ENCODE measurements at regions not wholly inside any gene's neighbourhood (a gene's known extent, or its start where the extent isn't known, plus 50 kb on each side); places are given as distances from the start of the nearest gene placed in this dataset.

DNA sequence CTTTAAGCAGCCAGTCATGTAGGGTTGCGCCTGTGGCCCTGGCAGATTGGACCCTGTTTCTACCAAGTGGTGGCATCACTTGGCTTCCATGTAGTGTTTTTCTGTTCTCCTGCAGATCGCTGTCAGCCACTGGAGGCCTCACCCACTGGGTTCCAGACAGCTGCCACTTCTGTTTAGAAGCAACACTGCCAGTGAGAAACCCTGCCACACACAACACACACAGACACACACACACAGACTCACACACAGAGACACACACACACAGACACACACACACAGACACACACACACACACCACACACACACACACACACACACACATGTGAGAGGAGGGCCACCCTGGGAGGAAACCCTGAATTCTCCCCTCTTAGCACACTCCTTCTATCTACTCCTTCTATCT, 51.8 kb downstream of the UTRN start:
- TF ChIP-seq PBX2 (CRISPR knock-in tag; IDR thresholded peaks at IDR 0.05) (no peak), RAD21 (CRISPR knock-in tag; IDR thresholded peaks at IDR 0.05) (no peak), POLR2A (IDR thresholded peaks at IDR 0.05; ENCODE audit: insufficient read depth in 1 of 2, low read depth in 2 of 2, low read length in 2 of 2) (no peak)
- TF ChIP-seq, protein P1, sequence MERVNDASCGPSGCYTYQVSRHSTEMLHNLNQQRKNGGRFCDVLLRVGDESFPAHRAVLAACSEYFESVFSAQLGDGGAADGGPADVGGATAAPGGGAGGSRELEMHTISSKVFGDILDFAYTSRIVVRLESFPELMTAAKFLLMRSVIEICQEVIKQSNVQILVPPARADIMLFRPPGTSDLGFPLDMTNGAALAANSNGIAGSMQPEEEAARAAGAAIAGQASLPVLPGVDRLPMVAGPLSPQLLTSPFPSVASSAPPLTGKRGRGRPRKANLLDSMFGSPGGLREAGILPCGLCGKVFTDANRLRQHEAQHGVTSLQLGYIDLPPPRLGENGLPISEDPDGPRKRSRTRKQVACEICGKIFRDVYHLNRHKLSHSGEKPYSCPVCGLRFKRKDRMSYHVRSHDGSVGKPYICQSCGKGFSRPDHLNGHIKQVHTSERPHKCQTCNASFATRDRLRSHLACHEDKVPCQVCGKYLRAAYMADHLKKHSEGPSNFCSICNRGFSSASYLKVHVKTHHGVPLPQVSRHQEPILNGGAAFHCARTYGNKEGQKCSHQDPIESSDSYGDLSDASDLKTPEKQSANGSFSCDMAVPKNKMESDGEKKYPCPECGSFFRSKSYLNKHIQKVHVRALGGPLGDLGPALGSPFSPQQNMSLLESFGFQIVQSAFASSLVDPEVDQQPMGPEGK (CRISPR knock-in tag; IDR thresholded peaks at IDR 0.05) = no peak
- TF ChIP-seq, protein P2, sequence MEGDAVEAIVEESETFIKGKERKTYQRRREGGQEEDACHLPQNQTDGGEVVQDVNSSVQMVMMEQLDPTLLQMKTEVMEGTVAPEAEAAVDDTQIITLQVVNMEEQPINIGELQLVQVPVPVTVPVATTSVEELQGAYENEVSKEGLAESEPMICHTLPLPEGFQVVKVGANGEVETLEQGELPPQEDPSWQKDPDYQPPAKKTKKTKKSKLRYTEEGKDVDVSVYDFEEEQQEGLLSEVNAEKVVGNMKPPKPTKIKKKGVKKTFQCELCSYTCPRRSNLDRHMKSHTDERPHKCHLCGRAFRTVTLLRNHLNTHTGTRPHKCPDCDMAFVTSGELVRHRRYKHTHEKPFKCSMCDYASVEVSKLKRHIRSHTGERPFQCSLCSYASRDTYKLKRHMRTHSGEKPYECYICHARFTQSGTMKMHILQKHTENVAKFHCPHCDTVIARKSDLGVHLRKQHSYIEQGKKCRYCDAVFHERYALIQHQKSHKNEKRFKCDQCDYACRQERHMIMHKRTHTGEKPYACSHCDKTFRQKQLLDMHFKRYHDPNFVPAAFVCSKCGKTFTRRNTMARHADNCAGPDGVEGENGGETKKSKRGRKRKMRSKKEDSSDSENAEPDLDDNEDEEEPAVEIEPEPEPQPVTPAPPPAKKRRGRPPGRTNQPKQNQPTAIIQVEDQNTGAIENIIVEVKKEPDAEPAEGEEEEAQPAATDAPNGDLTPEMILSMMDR (CRISPR knock-in tag; IDR thresholded peaks at IDR 0.05) = no peak

All from HepG2 (cell line).